GM12878 (cell line): ENCODE measurements at regions not wholly inside any gene's neighbourhood (a gene's known extent, or its start where the extent isn't known, plus 50 kb on each side); places are given as distances from the start of the nearest gene placed in this dataset.

Experiments
- ATAC-seq: fragments of 200-7000 bp; cut with Tn5 transposase; 3 replicates; pipeline ENCODE4 v1.9.1; 2020; ENCODE audit warnings: mild to moderate bottlenecking, moderate library complexity
- BruUV-seq: library from RNA; stranded (reverse); fragments of 400-500 nt; replicated peaks from 2 replicates; lab custom pipeline; 2021; lab: Mats Ljungman, UMichigan
- CTCF ChIA-PET: fragments of 300-600 bp; sonication (Branson Sonifier 250); formaldehyde crosslinking; extraction: SDS; loops from one replicate; lab custom pipeline; 2021; ENCODE audit warnings: inconsistent platforms; lab: Yijun Ruan, JAX
- POLR2A ChIA-PET: fragments of 350-600 bp; formaldehyde crosslinking; extraction: SDS; loops from one replicate; lab custom pipeline; 2021; ENCODE audit warnings: inconsistent platforms; lab: Charles Lee
- RAD21 ChIA-PET: fragments of 300-600 bp; sonication (Branson Sonifier 250); formaldehyde crosslinking; loops from one replicate; lab custom pipeline; 2023; ENCODE audit warnings: antibody characterized with exemption; ENCODE audit not compliant: unreplicated experiment; lab: Charles Lee
- SMC1A ChIA-PET: fragments of 300-600 bp; sonication (Branson Sonifier 250); formaldehyde crosslinking; loops from one replicate; lab custom pipeline; 2023; ENCODE audit not compliant: unreplicated experiment, uncharacterized antibody; lab: Charles Lee
- DNase-seq: peaks from one replicate; pipeline ENCODE4 v3.0.0-alpha.2; 2011; ENCODE audit warnings: low read depth, low spot score
- FAIRE-seq: peaks from 3 replicates; lab custom pipeline; 2011; peaks lifted over from hg19 to GRCh38; lab: Jason Lieb, UNC
- H2AFZ ChIP-seq: 2 replicates; pipeline ENCODE4 v1.6.0; 2011; ENCODE audit warnings: low read depth, low read length, control low read depth; ENCODE audit not compliant: control insufficient read depth
- H3K27ac ChIP-seq: 2 replicates; pipeline ENCODE4 v1.5.1; 2011; ENCODE audit warnings: control low read depth; ENCODE audit not compliant: control insufficient read depth, insufficient read depth
- H3K27me3 ChIP-seq, 2 experiments: replicated peaks in 1 of 2; 2 replicates each; pipeline versions ENCODE4 v1.6.0 to v1.6.1; 2011; ENCODE audit warnings: low read length in 1 of 2; ENCODE audit not compliant: control insufficient read depth in 2 of 2, insufficient read depth in 2 of 2
- H3K36me3 ChIP-seq, 2 experiments: 2 replicates each; pipeline ENCODE4 v1.5.1; 2011; ENCODE audit warnings: low read length in 1 of 2; ENCODE audit not compliant: control insufficient read depth in 2 of 2, insufficient read depth in 2 of 2
- H3K4me1 ChIP-seq: 2 replicates; pipeline ENCODE4 v1.6.1; 2011; ENCODE audit warnings: mild to moderate bottlenecking, low read length, moderate library complexity, mixed read lengths; ENCODE audit not compliant: control insufficient read depth, insufficient read depth
- H3K4me2 ChIP-seq: 2 replicates; pipeline ENCODE4 v1.6.0; 2011; ENCODE audit warnings: control low read depth; ENCODE audit not compliant: control insufficient read depth, insufficient read depth
- H3K4me3 ChIP-seq: fragments of 200-600 bp; sonication (generic); 2 replicates; pipeline ENCODE4 v1.5.1; 2016
- H3K79me2 ChIP-seq: 2 replicates; pipeline ENCODE4 v1.6.0; 2011; ENCODE audit warnings: low read length; ENCODE audit not compliant: control insufficient read depth, insufficient read depth
- H3K9ac ChIP-seq: 2 replicates; pipeline ENCODE4 v1.8.0; 2011; ENCODE audit warnings: low read length, control low read depth, mixed read lengths; ENCODE audit not compliant: control insufficient read depth, insufficient read depth
- H3K9me3 ChIP-seq: replicated peaks from 3 replicates; pipeline ENCODE4 v1.5.1; 2011; ENCODE audit warnings: mild to moderate bottlenecking, low read length; ENCODE audit not compliant: control insufficient read depth, insufficient read depth
- H4K20me1 ChIP-seq: 2 replicates; pipeline ENCODE4 v1.6.0; 2011; ENCODE audit not compliant: control insufficient read depth, insufficient read depth
- ATF7 ChIP-seq: fragments of 450-650 bp; IDR thresholded peaks from 2 replicates; pipeline ENCODE4 v1.6.1; 2016; ENCODE audit warnings: low read depth, mild to moderate bottlenecking
- BMI1 ChIP-seq: fragments of 450-650 bp; IDR thresholded peaks from 2 replicates; pipeline ENCODE4 v1.6.1; 2016; ENCODE audit warnings: mild to moderate bottlenecking, moderate library complexity, borderline replicate concordance
- FOXM1 ChIP-seq: IDR thresholded peaks from 2 replicates; pipeline ENCODE4 v1.6.1; 2012; ENCODE audit warnings: low read depth, mild to moderate bottlenecking, inconsistent platforms, low read length, moderate library complexity
- KLF5 ChIP-seq: fragments of 450-650 bp; IDR thresholded peaks from 2 replicates; pipeline ENCODE4 v1.6.1; 2014; ENCODE audit warnings: mild to moderate bottlenecking; ENCODE audit not compliant: partially characterized antibody
- MYB ChIP-seq: fragments of 150-350 bp; IDR thresholded peaks from 2 replicates; pipeline ENCODE4 v1.6.1; 2014; ENCODE audit warnings: mild to moderate bottlenecking, low read depth, low read length, borderline replicate concordance
- MYC ChIP-seq: IDR thresholded peaks from 2 replicates; pipeline ENCODE4 v1.6.1; 2011; ENCODE audit warnings: mild to moderate bottlenecking, low read length, moderate library complexity, inconsistent platforms; ENCODE audit not compliant: insufficient read depth, insufficient replicate concordance, insufficient read length, severe bottlenecking
- ZNF384 ChIP-seq: IDR thresholded peaks from 2 replicates; pipeline ENCODE4 v1.6.1; 2012; ENCODE audit warnings: low read depth, mild to moderate bottlenecking, low read length, improper control_type of control experiment, borderline replicate concordance
- ZNF622 ChIP-seq: fragments of 450-650 bp; IDR thresholded peaks from 2 replicates; pipeline ENCODE4 v1.6.1; 2017; ENCODE audit warnings: mild to moderate bottlenecking, inconsistent platforms
- WGBS: methylation state at CpG from one replicate; pipeline ENCODE4 v1.1.6; 2016; ENCODE audit warnings: low lambda C conversion rate; ENCODE audit not compliant: insufficient replicate concordance, insufficient coverage; ENCODE audit errors: missing lambda C conversion rate; 5-methylcytosine and 5-hydroxymethylcytosine counted together
- in situ Hi-C: fragments of 300-500 bp; cut with MboI; formaldehyde crosslinking; loops from 9 replicates; pipeline ENCODE4 v1.14.3; 2018; ENCODE audit warnings: mixed read lengths
- intact Hi-C: fragments of 100-400 bp; cut with micrococcal nuclease; formaldehyde crosslinking; loops from one replicate; pipeline ENCODE4 v1.14.2; 2022; ENCODE audit not compliant: unreplicated experiment
- TF ChIP-seq, protein P1 (sequence below): fragments of 450-650 bp; IDR thresholded peaks from 2 replicates; pipeline ENCODE4 v1.6.1; 2017; ENCODE audit warnings: low read depth, mild to moderate bottlenecking, moderate library complexity
- TF ChIP-seq, protein P2 (sequence below): fragments of 450-650 bp; IDR thresholded peaks from 2 replicates; pipeline ENCODE4 v1.6.1; 2017; ENCODE audit warnings: mild to moderate bottlenecking, moderate library complexity
- TF ChIP-seq, protein P3 (sequence below): IDR thresholded peaks from 2 replicates; pipeline ENCODE4 v1.6.1; 2012; ENCODE audit warnings: low read depth, low read length, improper control_type of control experiment

DNA sequence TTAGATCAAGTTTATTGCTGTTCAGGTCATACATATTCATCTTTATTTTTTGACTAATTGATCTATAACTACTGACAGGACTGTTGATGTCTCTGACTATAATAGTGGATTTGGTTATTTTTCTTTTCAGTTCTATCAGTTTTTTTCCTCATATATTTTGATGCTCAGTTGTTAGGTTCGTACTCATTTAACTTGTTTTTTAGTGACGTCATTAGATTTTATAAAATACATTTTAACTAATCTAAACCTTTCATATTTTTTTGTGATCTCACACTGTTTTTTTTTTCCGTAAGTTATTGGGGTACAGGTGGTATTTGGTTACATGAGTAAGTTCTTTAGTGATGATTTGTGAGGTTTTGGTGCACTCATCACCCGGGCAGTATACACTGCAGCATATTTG lies 841.2 kb upstream of the FBXO33 start:
- Histone ChIP-seq H3K4me2 (no peak overlapping the region), H3K9ac (no peak overlapping the region), H4K20me1 (no peaks in the 10 kb centered on the region), H3K79me2 (no peaks in the 10 kb centered on the region), H3K4me1 (no peaks in the 10 kb centered on the region), H2AFZ (no peak overlapping the region), H3K27ac (no peak overlapping the region), H3K27me3 (no peaks in the 10 kb centered on the region), H3K36me3 (no peaks in the 10 kb centered on the region), H3K4me3 (no peak overlapping the region), H3K9me3 (no peaks in the 10 kb centered on the region)
- no peak for FAIRE-seq
- ChIA-PET RAD21 (no interaction called here), POLR2A (no interaction called here), SMC1A (no interaction called here), CTCF (no interaction called here)
- intact Hi-C loops (no loop called here), in situ Hi-C loops (no loop called here)
- WGBS = 23% methylated on average over 4 of the region's 4 CpGs
- no peak for ATAC-seq
- BruUV-seq = no TSS peak
- no peak for DNase-seq
- peak; percentile 76 for TF ChIP-seq ATF7
- no peak for TF ChIP-seq FOXM1

DNA sequence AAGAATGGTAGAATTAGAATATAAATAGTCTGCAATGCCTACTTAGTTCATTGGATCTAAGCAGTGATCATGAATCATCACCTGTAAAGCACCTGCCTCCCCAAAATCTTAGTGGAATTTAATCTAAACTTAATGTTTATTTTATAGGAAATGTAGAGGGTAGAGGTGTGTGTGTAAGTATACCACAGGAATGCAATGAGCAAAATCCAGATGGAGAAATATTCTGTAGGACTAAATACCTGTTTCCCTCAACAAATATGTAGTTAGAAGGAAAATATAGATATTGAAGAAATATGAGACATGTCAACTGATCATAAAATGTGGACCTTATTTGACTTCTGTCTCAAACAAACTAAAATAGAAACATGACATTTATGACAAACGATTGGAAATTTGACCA lies 839.2 kb upstream of the FBXO33 start:
- WGBS = 43% methylated on average over 1 of the region's 1 CpG
- Histone ChIP-seq H3K27me3 (no peaks in the 10 kb centered on the region), H3K9ac (no peak overlapping the region), H2AFZ (no peak overlapping the region), H3K79me2 (no peaks in the 10 kb centered on the region), H3K4me3 (no peak overlapping the region), H4K20me1 (no peaks in the 10 kb centered on the region), H3K27ac (no peak overlapping the region), H3K4me2 (no peak overlapping the region), H3K4me1 (no peaks in the 10 kb centered on the region), H3K36me3 (no peaks in the 10 kb centered on the region), H3K9me3 (no peaks in the 10 kb centered on the region)
- BruUV-seq = no TSS peak
- ATAC-seq (no peak), FAIRE-seq (no peak), DNase-seq (no peak)
- in situ Hi-C loops (no loop called here), intact Hi-C loops (no loop called here)
- ChIA-PET POLR2A (no interaction called here), RAD21 (no interaction called here), SMC1A (no interaction called here), CTCF (no interaction called here)
- TF ChIP-seq, protein P1, sequence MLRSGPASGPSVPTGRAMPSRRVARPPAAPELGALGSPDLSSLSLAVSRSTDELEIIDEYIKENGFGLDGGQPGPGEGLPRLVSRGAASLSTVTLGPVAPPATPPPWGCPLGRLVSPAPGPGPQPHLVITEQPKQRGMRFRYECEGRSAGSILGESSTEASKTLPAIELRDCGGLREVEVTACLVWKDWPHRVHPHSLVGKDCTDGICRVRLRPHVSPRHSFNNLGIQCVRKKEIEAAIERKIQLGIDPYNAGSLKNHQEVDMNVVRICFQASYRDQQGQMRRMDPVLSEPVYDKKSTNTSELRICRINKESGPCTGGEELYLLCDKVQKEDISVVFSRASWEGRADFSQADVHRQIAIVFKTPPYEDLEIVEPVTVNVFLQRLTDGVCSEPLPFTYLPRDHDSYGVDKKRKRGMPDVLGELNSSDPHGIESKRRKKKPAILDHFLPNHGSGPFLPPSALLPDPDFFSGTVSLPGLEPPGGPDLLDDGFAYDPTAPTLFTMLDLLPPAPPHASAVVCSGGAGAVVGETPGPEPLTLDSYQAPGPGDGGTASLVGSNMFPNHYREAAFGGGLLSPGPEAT = no peak
- TF ChIP-seq, protein P2, sequence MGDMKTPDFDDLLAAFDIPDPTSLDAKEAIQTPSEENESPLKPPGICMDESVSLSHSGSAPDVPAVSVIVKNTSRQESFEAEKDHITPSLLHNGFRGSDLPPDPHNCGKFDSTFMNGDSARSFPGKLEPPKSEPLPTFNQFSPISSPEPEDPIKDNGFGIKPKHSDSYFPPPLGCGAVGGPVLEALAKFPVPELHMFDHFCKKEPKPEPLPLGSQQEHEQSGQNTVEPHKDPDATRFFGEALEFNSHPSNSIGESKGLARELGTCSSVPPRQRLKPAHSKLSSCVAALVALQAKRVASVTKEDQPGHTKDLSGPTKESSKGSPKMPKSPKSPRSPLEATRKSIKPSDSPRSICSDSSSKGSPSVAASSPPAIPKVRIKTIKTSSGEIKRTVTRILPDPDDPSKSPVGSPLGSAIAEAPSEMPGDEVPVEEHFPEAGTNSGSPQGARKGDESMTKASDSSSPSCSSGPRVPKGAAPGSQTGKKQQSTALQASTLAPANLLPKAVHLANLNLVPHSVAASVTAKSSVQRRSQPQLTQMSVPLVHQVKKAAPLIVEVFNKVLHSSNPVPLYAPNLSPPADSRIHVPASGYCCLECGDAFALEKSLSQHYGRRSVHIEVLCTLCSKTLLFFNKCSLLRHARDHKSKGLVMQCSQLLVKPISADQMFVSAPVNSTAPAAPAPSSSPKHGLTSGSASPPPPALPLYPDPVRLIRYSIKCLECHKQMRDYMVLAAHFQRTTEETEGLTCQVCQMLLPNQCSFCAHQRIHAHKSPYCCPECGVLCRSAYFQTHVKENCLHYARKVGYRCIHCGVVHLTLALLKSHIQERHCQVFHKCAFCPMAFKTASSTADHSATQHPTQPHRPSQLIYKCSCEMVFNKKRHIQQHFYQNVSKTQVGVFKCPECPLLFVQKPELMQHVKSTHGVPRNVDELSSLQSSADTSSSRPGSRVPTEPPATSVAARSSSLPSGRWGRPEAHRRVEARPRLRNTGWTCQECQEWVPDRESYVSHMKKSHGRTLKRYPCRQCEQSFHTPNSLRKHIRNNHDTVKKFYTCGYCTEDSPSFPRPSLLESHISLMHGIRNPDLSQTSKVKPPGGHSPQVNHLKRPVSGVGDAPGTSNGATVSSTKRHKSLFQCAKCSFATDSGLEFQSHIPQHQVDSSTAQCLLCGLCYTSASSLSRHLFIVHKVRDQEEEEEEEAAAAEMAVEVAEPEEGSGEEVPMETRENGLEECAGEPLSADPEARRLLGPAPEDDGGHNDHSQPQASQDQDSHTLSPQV = no peak
- TF ChIP-seq KLF5 (no peak), BMI1 (no peak), MYC (no peak), MYB (no peak), ZNF622 (no peak), ZNF384 (no peak)
- TF ChIP-seq, protein P3, sequence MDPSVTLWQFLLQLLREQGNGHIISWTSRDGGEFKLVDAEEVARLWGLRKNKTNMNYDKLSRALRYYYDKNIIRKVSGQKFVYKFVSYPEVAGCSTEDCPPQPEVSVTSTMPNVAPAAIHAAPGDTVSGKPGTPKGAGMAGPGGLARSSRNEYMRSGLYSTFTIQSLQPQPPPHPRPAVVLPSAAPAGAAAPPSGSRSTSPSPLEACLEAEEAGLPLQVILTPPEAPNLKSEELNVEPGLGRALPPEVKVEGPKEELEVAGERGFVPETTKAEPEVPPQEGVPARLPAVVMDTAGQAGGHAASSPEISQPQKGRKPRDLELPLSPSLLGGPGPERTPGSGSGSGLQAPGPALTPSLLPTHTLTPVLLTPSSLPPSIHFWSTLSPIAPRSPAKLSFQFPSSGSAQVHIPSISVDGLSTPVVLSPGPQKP = no peak
